ENCODE measurements at regions not wholly inside any gene's neighbourhood (a gene's known extent, or its start where the extent isn't known, plus 50 kb on each side); places are given as distances from the start of the nearest gene placed in this dataset.

DNA sequence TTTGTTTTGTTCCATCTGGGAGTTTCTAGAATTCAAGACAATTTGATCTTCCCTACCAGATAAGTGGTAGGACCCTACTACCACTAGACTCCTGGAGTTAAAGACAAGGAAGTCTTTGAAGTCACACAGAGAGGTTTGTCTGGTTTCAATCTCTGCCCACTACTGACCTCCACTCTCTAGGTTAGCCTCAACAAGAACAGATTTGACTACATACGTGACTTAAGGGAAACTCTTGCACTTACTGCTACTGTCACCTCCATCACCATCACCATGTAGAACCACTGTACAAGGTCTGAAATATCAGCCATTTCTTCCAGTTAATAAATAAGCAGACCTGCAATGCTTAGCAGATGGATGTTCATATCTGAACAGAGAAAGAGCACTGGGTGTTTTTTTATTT is 148.3 kb upstream of the ARHGEF26 start:
- Histone ChIP-seq H3K4me1 (no peaks in the 10 kb centered on the region), H3K4me3 (no peak overlapping the region), H3K4me2 (no peak overlapping the region), H3K9me3 (no peaks in the 10 kb centered on the region), H3K27ac (no peak overlapping the region)
- ATAC-seq (0 out of 6 replicates have a peak, but pooled peaks of 1 of the 2 experiments have one; percentile 39), FAIRE-seq (no peak), DNase-seq (ENCODE audit: low read depth in 1 of 2, low spot score in 1 of 2) (no peak)
- WGBS (ENCODE audit: missing lambda C conversion rate): 71% methylated on average over 1 of the region's 1 CpG
- ChIA-PET POLR2A (no interaction called here), CTCF (no interaction called here)
- TF ChIP-seq ZFP36 (IDR thresholded peaks at IDR 0.05; ENCODE audit: borderline replicate concordance, partially characterized antibody) (no peak), HDAC2 (IDR thresholded peaks at IDR 0.05) (no peak), RARB (CRISPR knock-in tag; IDR thresholded peaks at IDR 0.05) (no peak), MAFK (IDR thresholded peaks at IDR 0.05; ENCODE audit: partially characterized antibody) (no peak), EHF (CRISPR knock-in tag; IDR thresholded peaks at IDR 0.05) (no peak), KDM1A (IDR thresholded peaks at IDR 0.05; ENCODE audit: low read depth) (no peak), MYC (IDR thresholded peaks at IDR 0.05; ENCODE audit: borderline replicate concordance, low read length) (no peak), NR3C1 (IDR thresholded peaks at IDR 0.05) (no peak), PHF8 (IDR thresholded peaks at IDR 0.05; ENCODE audit: borderline replicate concordance, low read depth) (no peak), RFX5 (IDR thresholded peaks at IDR 0.05) (no peak), SREBF2 (IDR thresholded peaks at IDR 0.05) (no peak)
- TF ChIP-seq, protein P1, sequence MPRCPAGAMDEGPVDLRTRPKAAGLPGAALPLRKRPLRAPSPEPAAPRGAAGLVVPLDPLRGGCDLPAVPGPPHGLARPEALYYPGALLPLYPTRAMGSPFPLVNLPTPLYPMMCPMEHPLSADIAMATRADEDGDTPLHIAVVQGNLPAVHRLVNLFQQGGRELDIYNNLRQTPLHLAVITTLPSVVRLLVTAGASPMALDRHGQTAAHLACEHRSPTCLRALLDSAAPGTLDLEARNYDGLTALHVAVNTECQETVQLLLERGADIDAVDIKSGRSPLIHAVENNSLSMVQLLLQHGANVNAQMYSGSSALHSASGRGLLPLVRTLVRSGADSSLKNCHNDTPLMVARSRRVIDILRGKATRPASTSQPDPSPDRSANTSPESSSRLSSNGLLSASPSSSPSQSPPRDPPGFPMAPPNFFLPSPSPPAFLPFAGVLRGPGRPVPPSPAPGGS (IDR thresholded peaks at IDR 0.05): no peak
- TF ChIP-seq, protein P2, sequence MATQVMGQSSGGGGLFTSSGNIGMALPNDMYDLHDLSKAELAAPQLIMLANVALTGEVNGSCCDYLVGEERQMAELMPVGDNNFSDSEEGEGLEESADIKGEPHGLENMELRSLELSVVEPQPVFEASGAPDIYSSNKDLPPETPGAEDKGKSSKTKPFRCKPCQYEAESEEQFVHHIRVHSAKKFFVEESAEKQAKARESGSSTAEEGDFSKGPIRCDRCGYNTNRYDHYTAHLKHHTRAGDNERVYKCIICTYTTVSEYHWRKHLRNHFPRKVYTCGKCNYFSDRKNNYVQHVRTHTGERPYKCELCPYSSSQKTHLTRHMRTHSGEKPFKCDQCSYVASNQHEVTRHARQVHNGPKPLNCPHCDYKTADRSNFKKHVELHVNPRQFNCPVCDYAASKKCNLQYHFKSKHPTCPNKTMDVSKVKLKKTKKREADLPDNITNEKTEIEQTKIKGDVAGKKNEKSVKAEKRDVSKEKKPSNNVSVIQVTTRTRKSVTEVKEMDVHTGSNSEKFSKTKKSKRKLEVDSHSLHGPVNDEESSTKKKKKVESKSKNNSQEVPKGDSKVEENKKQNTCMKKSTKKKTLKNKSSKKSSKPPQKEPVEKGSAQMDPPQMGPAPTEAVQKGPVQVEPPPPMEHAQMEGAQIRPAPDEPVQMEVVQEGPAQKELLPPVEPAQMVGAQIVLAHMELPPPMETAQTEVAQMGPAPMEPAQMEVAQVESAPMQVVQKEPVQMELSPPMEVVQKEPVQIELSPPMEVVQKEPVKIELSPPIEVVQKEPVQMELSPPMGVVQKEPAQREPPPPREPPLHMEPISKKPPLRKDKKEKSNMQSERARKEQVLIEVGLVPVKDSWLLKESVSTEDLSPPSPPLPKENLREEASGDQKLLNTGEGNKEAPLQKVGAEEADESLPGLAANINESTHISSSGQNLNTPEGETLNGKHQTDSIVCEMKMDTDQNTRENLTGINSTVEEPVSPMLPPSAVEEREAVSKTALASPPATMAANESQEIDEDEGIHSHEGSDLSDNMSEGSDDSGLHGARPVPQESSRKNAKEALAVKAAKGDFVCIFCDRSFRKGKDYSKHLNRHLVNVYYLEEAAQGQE (IDR thresholded peaks at IDR 0.05): no peak
- TF ChIP-seq, protein P3, sequence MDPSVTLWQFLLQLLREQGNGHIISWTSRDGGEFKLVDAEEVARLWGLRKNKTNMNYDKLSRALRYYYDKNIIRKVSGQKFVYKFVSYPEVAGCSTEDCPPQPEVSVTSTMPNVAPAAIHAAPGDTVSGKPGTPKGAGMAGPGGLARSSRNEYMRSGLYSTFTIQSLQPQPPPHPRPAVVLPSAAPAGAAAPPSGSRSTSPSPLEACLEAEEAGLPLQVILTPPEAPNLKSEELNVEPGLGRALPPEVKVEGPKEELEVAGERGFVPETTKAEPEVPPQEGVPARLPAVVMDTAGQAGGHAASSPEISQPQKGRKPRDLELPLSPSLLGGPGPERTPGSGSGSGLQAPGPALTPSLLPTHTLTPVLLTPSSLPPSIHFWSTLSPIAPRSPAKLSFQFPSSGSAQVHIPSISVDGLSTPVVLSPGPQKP (IDR thresholded peaks at IDR 0.05; ENCODE audit: low read depth, low read length): no peak

DNA sequence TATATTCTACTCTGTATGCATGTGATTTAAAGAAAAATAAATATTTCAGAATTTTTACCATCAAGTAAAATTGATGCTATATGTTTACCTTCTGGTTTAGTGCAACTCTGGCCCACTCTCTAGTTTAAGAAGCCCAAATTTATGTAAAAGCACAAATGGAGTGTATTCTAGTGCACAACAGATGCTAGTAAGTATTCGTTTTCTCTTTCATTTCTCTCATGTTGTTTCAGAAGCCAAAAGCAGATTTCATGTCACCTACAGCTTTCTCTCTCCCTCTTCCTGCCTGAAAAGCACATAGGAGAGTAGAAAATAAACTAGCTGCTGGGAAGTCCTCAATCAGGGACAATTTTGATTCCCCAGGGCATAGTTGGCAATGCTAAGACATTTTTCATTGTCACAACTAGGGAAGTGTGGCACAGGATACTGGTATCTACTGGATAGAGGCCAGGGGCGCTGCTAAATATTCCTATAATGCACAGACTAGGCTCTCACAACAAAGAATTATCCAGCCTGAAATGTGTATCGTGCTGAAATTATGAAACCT is 147.4 kb upstream of the ARHGEF26 start:
- no peaks in the 10 kb centered on the region for H3K9me3 ChIP-seq
- H3K4me3 ChIP-seq: no peak overlapping the region
- no peak for ATAC-seq
- ChIA-PET CTCF (interaction anchor here (1.0 kb wide), 1 partner anchor 948 kb away, joined by 3 read pairs; no protein-coding TSS in a partner anchor), POLR2A (no interaction called here)
- H3K4me1 ChIP-seq: no peaks in the 10 kb centered on the region
- H3K27ac ChIP-seq: no peak overlapping the region
- H3K4me2 ChIP-seq: no peak overlapping the region
- 21% methylated on average over 3 of the region's 3 CpGs for WGBS (ENCODE audit: missing lambda C conversion rate)
- FAIRE-seq: no peak
- no peak for DNase-seq (ENCODE audit: low read depth in 1 of 2, low spot score in 1 of 2)
- TF ChIP-seq, protein P3 (IDR thresholded peaks at IDR 0.05; ENCODE audit: low read depth, low read length): no peak
- TF ChIP-seq NPAS2 (CRISPR knock-in tag; IDR thresholded peaks at IDR 0.05; ENCODE audit: borderline replicate concordance) (no peak), ZNF302 (CRISPR knock-in tag; IDR thresholded peaks at IDR 0.05) (no peak), GATA3 (IDR thresholded peaks at IDR 0.05; ENCODE audit: borderline replicate concordance) (no peak), MYC (IDR thresholded peaks at IDR 0.05; ENCODE audit: borderline replicate concordance, low read length) (no peak), RAD21 (conservative IDR thresholded peaks at IDR 0.05 in 1 of 2, IDR thresholded peaks at IDR 0.05 in 1 of 2) (no peak), JUN (IDR thresholded peaks at IDR 0.05) (no peak), ESRRA (IDR thresholded peaks at IDR 0.05; ENCODE audit: borderline replicate concordance, low read length) (no peak), RARB (CRISPR knock-in tag; IDR thresholded peaks at IDR 0.05) (no peak), KDM5A (IDR thresholded peaks at IDR 0.05) (no peak), EP300 (IDR thresholded peaks at IDR 0.05) (no peak)
- TF ChIP-seq, protein P4, sequence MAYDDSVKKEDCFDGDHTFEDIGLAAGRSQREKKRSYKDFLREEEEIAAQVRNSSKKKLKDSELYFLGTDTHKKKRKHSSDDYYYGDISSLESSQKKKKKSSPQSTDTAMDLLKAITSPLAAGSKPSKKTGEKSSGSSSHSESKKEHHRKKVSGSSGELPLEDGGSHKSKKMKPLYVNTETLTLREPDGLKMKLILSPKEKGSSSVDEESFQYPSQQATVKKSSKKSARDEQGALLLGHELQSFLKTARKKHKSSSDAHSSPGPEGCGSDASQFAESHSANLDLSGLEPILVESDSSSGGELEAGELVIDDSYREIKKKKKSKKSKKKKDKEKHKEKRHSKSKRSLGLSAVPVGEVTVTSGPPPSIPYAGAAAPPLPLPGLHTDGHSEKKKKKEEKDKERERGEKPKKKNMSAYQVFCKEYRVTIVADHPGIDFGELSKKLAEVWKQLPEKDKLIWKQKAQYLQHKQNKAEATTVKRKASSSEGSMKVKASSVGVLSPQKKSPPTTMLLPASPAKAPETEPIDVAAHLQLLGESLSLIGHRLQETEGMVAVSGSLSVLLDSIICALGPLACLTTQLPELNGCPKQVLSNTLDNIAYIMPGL (CRISPR knock-in tag; IDR thresholded peaks at IDR 0.05; ENCODE audit: borderline replicate concordance): no peak
- TF ChIP-seq, protein P5, sequence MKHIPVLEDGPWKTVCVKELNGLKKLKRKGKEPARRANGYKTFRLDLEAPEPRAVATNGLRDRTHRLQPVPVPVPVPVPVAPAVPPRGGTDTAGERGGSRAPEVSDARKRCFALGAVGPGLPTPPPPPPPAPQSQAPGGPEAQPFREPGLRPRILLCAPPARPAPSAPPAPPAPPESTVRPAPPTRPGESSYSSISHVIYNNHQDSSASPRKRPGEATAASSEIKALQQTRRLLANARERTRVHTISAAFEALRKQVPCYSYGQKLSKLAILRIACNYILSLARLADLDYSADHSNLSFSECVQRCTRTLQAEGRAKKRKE (CRISPR knock-in tag; IDR thresholded peaks at IDR 0.05; ENCODE audit: low read depth): no peak
- TF ChIP-seq, protein P6, sequence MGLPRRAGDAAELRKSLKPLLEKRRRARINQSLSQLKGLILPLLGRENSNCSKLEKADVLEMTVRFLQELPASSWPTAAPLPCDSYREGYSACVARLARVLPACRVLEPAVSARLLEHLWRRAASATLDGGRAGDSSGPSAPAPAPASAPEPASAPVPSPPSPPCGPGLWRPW (IDR thresholded peaks at IDR 0.05): no peak
- TF ChIP-seq, protein P7, sequence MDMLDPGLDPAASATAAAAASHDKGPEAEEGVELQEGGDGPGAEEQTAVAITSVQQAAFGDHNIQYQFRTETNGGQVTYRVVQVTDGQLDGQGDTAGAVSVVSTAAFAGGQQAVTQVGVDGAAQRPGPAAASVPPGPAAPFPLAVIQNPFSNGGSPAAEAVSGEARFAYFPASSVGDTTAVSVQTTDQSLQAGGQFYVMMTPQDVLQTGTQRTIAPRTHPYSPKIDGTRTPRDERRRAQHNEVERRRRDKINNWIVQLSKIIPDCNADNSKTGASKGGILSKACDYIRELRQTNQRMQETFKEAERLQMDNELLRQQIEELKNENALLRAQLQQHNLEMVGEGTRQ (IDR thresholded peaks at IDR 0.05): no peak

Measured in A549 (cell line).